Naive thymus-derived CD4-positive, alpha-beta T cell (primary cell): ENCODE measurements at regions not wholly inside any gene's neighbourhood (a gene's known extent, or its start where the extent isn't known, plus 50 kb on each side); places are given as distances from the start of the nearest gene placed in this dataset.

Experiments
- ATAC-seq: fragments of 150-1000 bp; cut with Tn5 transposase; 2 replicates; pipeline ENCODE4 v1.10.0; 2021; ENCODE audit warnings: mild to moderate bottlenecking, moderate library complexity
- CTCF ChIA-PET: fragments of 350-600 bp; sonication (Branson Sonifier 250); formaldehyde crosslinking; loops from one replicate; lab custom pipeline; 2021; ENCODE audit warnings: antibody characterized with exemption; lab: Charles Lee
- POLR2A ChIA-PET: fragments of 350-600 bp; sonication (Branson Sonifier 250); formaldehyde crosslinking; loops from one replicate; lab custom pipeline; 2021; ENCODE audit warnings: antibody characterized with exemption, inconsistent platforms; lab: Charles Lee
- DNase-seq, 9 donors: peaks; one replicate each; pipeline versions ENCODE4 v3.0.0 to v3.0.0-alpha.2; 2020 to 2022; ENCODE audit warnings: mixed read lengths in 1 of 9
- H3K27ac ChIP-seq: one replicate; pipeline ENCODE4 v1.7.0; 2013; ENCODE audit warnings: mild to moderate bottlenecking, low read depth, low read length, moderate library complexity
- H3K27me3 ChIP-seq, 2 donors: one replicate each; pipeline ENCODE4 v1.7.0; 2013; ENCODE audit warnings: low read length in 2 of 2, mild to moderate bottlenecking in 2 of 2, moderate library complexity in 2 of 2; ENCODE audit not compliant: control insufficient read depth in 2 of 2, insufficient read depth in 2 of 2
- H3K36me3 ChIP-seq, 3 experiments: 1 replicate in 2 of 3; 2 replicates in 1 of 3; pipeline ENCODE4 v1.7.0; 2013; ENCODE audit warnings: low read length in 3 of 3, mild to moderate bottlenecking in 3 of 3, moderate library complexity in 1 of 3; ENCODE audit not compliant: insufficient read depth in 3 of 3, control insufficient read depth in 2 of 3
- H3K4me1 ChIP-seq, 2 donors: one replicate each; pipeline ENCODE4 v1.7.0; 2013; ENCODE audit warnings: low read length in 2 of 2, mild to moderate bottlenecking in 2 of 2, moderate library complexity in 1 of 2; ENCODE audit not compliant: control insufficient read depth in 2 of 2, insufficient read depth in 2 of 2
- H3K4me3 ChIP-seq: 2 replicates; pipeline ENCODE4 v1.7.0; 2013; ENCODE audit warnings: mild to moderate bottlenecking, low read length
- H3K9me3 ChIP-seq, 3 experiments: 1 replicate in 2 of 3; 2 replicates in 1 of 3; pipeline ENCODE4 v1.7.0; 2013; ENCODE audit warnings: low read length in 3 of 3; ENCODE audit not compliant: control insufficient read depth in 2 of 3
- H3K27ac Mint-ChIP-seq, 9 donors: one replicate each; pipeline ENCODE4 v1.8.0; 2020 to 2022; ENCODE audit warnings: mixed read lengths in 9 of 9, mild to moderate bottlenecking in 8 of 9, moderate library complexity in 5 of 9, inconsistent platforms in 2 of 9
- H3K27me3 Mint-ChIP-seq, 5 donors: one replicate each; pipeline ENCODE4 v1.8.0; 2021 to 2022; ENCODE audit warnings: mixed read lengths in 5 of 5, mild to moderate bottlenecking in 1 of 5
- H3K36me3 Mint-ChIP-seq, 5 donors: one replicate each; pipeline ENCODE4 v1.8.0; 2020 to 2022; ENCODE audit warnings: mixed read lengths in 5 of 5, mild to moderate bottlenecking in 3 of 5, inconsistent platforms in 1 of 5
- H3K4me1 Mint-ChIP-seq, 7 donors: one replicate each; pipeline ENCODE4 v1.8.0; 2020 to 2022; ENCODE audit warnings: mixed read lengths in 7 of 7, mild to moderate bottlenecking in 3 of 7, inconsistent platforms in 1 of 7
- H3K4me3 Mint-ChIP-seq, 10 donors: one replicate each; pipeline ENCODE4 v1.8.0; 2020 to 2022; ENCODE audit warnings: mild to moderate bottlenecking in 10 of 10, mixed read lengths in 10 of 10, moderate library complexity in 6 of 10, inconsistent platforms in 2 of 10
- H3K9me3 Mint-ChIP-seq, 11 donors: one replicate each; pipeline ENCODE4 v1.8.0; 2020 to 2022; ENCODE audit warnings: mixed read lengths in 11 of 11, mild to moderate bottlenecking in 4 of 11, inconsistent platforms in 1 of 11, moderate library complexity in 1 of 11
- intact Hi-C, 2 donors: fragments of 100-400 bp; cut with micrococcal nuclease; formaldehyde crosslinking; loops; one replicate each; pipeline ENCODE4 v1.15.1; 2023

GRCh38 chr20:62550087-62550632 lies 74.4 kb upstream of the GATA5 start:
- DNase-seq: peak in 1 of 9 donors; percentile 8
- no peaks in the 10 kb centered on the region for H3K36me3 ChIP-seq
- peak overlapping the region in 4 of 9 donors; percentile 42 to 95 (median 68) for H3K27ac Mint-ChIP-seq
- no peaks in the 10 kb centered on the region for H3K36me3 Mint-ChIP-seq
- H3K4me3 ChIP-seq: no peak overlapping the region
- H3K9me3 Mint-ChIP-seq: peaks cover 0 to 3% (median 0%) of the 10 kb centered on the region in 11 donors
- peaks cover 0 to 6% of the 10 kb centered on the region in 2 donors for H3K4me1 ChIP-seq
- no peak overlapping the region for H3K27ac ChIP-seq
- intact Hi-C loops: no loop called here
- ATAC-seq: no peak
- ChIA-PET POLR2A (no interaction called here), CTCF (no interaction called here)
- peaks cover 20 to 43% (median 31%) of the 10 kb centered on the region in 5 donors for H3K27me3 Mint-ChIP-seq
- H3K4me3 Mint-ChIP-seq: peak overlapping the region; percentile 15 to 83 (median 72)
- H3K4me1 Mint-ChIP-seq: peaks cover 0 to 9% (median 5%) of the 10 kb centered on the region in 7 donors
- peaks cover 0 to 3% of the 10 kb centered on the region in 2 donors for H3K27me3 ChIP-seq
- H3K9me3 ChIP-seq: no peaks in the 10 kb centered on the region

GRCh38 chr20:62551407-62552323 lies 75.9 kb upstream of the GATA5 start:
- Mint-ChIP-seq H3K27me3 (peaks cover 20 to 43% (median 40%) of the 10 kb centered on the region in 5 donors), H3K4me1 (peaks cover 0 to 9% (median 5%) of the 10 kb centered on the region in 7 donors), H3K36me3 (no peaks in the 10 kb centered on the region), H3K9me3 (peaks cover 0 to 3% (median 0%) of the 10 kb centered on the region in 11 donors), H3K27ac (peak overlapping the region in 1 of 9 donors; percentile 32), H3K4me3 (peak overlapping the region in 8 of 10 donors; percentile 38 to 83 (median 68))
- Histone ChIP-seq H3K27me3 (peaks cover 0 to 3% of the 10 kb centered on the region in 2 donors), H3K36me3 (no peaks in the 10 kb centered on the region), H3K27ac (no peak overlapping the region), H3K9me3 (no peaks in the 10 kb centered on the region), H3K4me3 (no peak overlapping the region), H3K4me1 (peaks cover 0 to 6% of the 10 kb centered on the region in 2 donors)
- ATAC-seq (no peak), DNase-seq (peak in 3 of 9 donors; percentile 7 to 18 (median 11))
- intact Hi-C loops: no loop called here
- ChIA-PET POLR2A (no interaction called here), CTCF (no interaction called here)

GRCh38 chr20:62552613-62553012 lies 76.8 kb upstream of the GATA5 start:
- H3K27me3 ChIP-seq: peaks cover 0 to 3% of the 10 kb centered on the region in 2 donors

GRCh38 chr20:62553136-62553837 lies 77.5 kb upstream of the GATA5 start:
- POLR2A ChIA-PET: no interaction called here
- H3K9me3 Mint-ChIP-seq: peaks cover 0 to 3% (median 0%) of the 10 kb centered on the region in 11 donors
- H3K9me3 ChIP-seq: no peaks in the 10 kb centered on the region
- no peak overlapping the region for H3K27ac Mint-ChIP-seq
- H3K4me3 Mint-ChIP-seq: peak overlapping the region in 2 of 10 donors; percentile 18 to 44
- no peak overlapping the region for H3K27ac ChIP-seq
- H3K27me3 Mint-ChIP-seq: peaks cover 20 to 40% (median 37%) of the 10 kb centered on the region in 5 donors
- no peak overlapping the region for H3K4me3 ChIP-seq
- intact Hi-C loops: no loop called here
- H3K4me1 Mint-ChIP-seq: peaks cover 0 to 9% (median 5%) of the 10 kb centered on the region in 7 donors
- H3K4me1 ChIP-seq: peaks cover 0 to 6% of the 10 kb centered on the region in 2 donors
- H3K27me3 ChIP-seq: peaks cover 0 to 3% of the 10 kb centered on the region in 2 donors
- CTCF ChIA-PET: no interaction called here
- H3K36me3 Mint-ChIP-seq: no peaks in the 10 kb centered on the region
- ATAC-seq (no peak), DNase-seq (no peak)
- H3K36me3 ChIP-seq: no peaks in the 10 kb centered on the region

More at GRCh38 chr20:62552613-62553012, 76.8 kb upstream of the GATA5 start:
- intact Hi-C loops: no loop called here
- peaks cover 20 to 43% (median 38%) of the 10 kb centered on the region in 5 donors for H3K27me3 Mint-ChIP-seq
- no peak overlapping the region for H3K4me3 ChIP-seq
- H3K9me3 Mint-ChIP-seq: peaks cover 0 to 3% (median 0%) of the 10 kb centered on the region in 11 donors
- peak overlapping the region in 7 of 10 donors; percentile 18 to 60 (median 44) for H3K4me3 Mint-ChIP-seq
- no peak overlapping the region for H3K27ac Mint-ChIP-seq
- ATAC-seq (no peak), DNase-seq (no peak)
- ChIA-PET CTCF (no interaction called here), POLR2A (no interaction called here)
- H3K36me3 Mint-ChIP-seq: no peaks in the 10 kb centered on the region
- peaks cover 0 to 6% of the 10 kb centered on the region in 2 donors for H3K4me1 ChIP-seq
- H3K4me1 Mint-ChIP-seq: peaks cover 0 to 9% (median 5%) of the 10 kb centered on the region in 7 donors
- H3K9me3 ChIP-seq: no peaks in the 10 kb centered on the region
- no peaks in the 10 kb centered on the region for H3K36me3 ChIP-seq
- H3K27ac ChIP-seq: no peak overlapping the region

GRCh38 chr20:62553838-62554161 lies 78.0 kb upstream of the GATA5 start:
- POLR2A ChIA-PET: no interaction called here
- DNase-seq: no peak
- no peak for ATAC-seq
- no peaks in the 10 kb centered on the region for H3K36me3 Mint-ChIP-seq
- Histone ChIP-seq H3K27me3 (peaks cover 0 to 3% of the 10 kb centered on the region in 2 donors), H3K9me3 (no peaks in the 10 kb centered on the region), H3K27ac (no peak overlapping the region), H3K36me3 (no peaks in the 10 kb centered on the region), H3K4me3 (no peak overlapping the region), H3K4me1 (peaks cover 0 to 6% of the 10 kb centered on the region in 2 donors)
- H3K4me3 Mint-ChIP-seq: no peak overlapping the region
- peaks cover 0 to 9% (median 5%) of the 10 kb centered on the region in 7 donors for H3K4me1 Mint-ChIP-seq
- intact Hi-C loops: no loop called here
- peaks cover 15 to 42% (median 34%) of the 10 kb centered on the region in 5 donors for H3K27me3 Mint-ChIP-seq
- H3K9me3 Mint-ChIP-seq: peaks cover 0 to 3% (median 0%) of the 10 kb centered on the region in 11 donors
- CTCF ChIA-PET: no interaction called here
- H3K27ac Mint-ChIP-seq: no peak overlapping the region

GRCh38 chr20:62554214-62554897 lies 78.6 kb upstream of the GATA5 start:
- Mint-ChIP-seq H3K4me1 (peaks cover 0 to 9% (median 5%) of the 10 kb centered on the region in 7 donors), H3K4me3 (no peak overlapping the region), H3K27ac (no peak overlapping the region), H3K9me3 (peaks cover 0 to 3% (median 0%) of the 10 kb centered on the region in 11 donors), H3K27me3 (peaks cover 13 to 42% (median 30%) of the 10 kb centered on the region in 5 donors), H3K36me3 (no peaks in the 10 kb centered on the region)
- ChIA-PET CTCF (no interaction called here), POLR2A (no interaction called here)
- Histone ChIP-seq H3K9me3 (no peaks in the 10 kb centered on the region), H3K36me3 (no peaks in the 10 kb centered on the region), H3K27me3 (peaks cover 0 to 3% of the 10 kb centered on the region in 2 donors), H3K27ac (no peak overlapping the region), H3K4me1 (peaks cover 0 to 6% of the 10 kb centered on the region in 2 donors), H3K4me3 (no peak overlapping the region)
- DNase-seq (no peak), ATAC-seq (no peak)
- intact Hi-C loops: no loop called here
